ENCODE measurements at regions not wholly inside any gene's neighbourhood (a gene's known extent, or its start where the extent isn't known, plus 50 kb on each side); places are given as distances from the start of the nearest gene placed in this dataset.

GRCh38 chr2:146681991-146682390 lies 1162.8 kb upstream of the ACVR2A start:
- Histone ChIP-seq H3K9me3 (ENCODE audit: low read depth, low read length) (no peaks in the 10 kb centered on the region), H3K4me1 (ENCODE audit: insufficient read depth, low read length) (no peaks in the 10 kb centered on the region), H3K4me3 (ENCODE audit: low read length) (no peak overlapping the region), H3K27me3 (ENCODE audit: insufficient read depth, low read length) (no peaks in the 10 kb centered on the region)

DNA sequence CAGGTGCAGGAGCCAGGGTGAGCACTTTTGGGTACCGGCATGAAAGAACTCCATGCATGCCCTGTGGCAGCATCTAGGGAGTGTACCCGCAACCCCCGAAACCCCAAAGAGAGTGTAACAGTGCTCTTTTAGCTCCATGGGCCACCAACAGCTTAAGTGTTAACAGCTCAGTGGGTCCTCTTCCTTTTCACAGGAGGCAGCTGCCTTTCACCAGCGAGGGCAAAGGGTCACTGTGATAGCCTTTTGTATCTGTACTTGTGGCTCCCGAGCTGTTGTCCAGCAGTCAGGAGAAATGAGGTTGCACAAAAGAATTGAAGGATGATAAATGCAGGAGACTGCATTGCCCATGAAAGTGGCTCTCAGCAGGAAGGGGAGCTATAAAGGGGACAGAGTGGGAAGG lies 1166.3 kb upstream of the ACVR2A start:
- H3K4me3 ChIP-seq (ENCODE audit: low read length): no peak overlapping the region
- no peaks in the 10 kb centered on the region for H3K4me1 ChIP-seq (ENCODE audit: insufficient read depth, low read length)
- no peaks in the 10 kb centered on the region for H3K9me3 ChIP-seq (ENCODE audit: low read depth, low read length)
- H3K27me3 ChIP-seq (ENCODE audit: insufficient read depth, low read length): no peaks in the 10 kb centered on the region

- Histone ChIP-seq H3K4me1 (ENCODE audit: insufficient read depth, low read length) (no peaks in the 10 kb centered on the region), H3K4me3 (ENCODE audit: low read length) (no peak overlapping the region), H3K9me3 (ENCODE audit: low read depth, low read length) (no peaks in the 10 kb centered on the region), H3K27me3 (ENCODE audit: insufficient read depth, low read length) (no peaks in the 10 kb centered on the region)
These were observed 1167.5 kb upstream of the ACVR2A start for GRCh38 chr2:146677280-146677679.

DNA sequence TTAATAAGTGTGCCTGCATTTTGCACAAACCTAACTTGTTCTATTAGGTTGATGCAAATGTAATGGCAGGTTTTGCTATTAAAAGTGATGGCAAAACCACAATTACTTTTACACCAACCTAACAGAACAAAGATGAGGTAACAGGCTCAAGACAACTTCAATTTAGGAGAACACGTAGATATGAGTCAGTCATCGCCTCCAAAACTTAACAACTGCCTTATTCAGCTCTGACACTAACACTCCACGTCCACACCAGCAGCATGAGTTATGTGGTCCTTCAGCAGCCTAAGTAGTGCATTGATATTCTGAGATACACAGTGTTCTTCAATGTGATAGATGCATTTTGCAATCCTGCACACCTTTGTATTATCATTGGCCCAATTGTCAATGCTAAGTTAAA lies 1175.1 kb upstream of the ACVR2A start:
- no peaks in the 10 kb centered on the region for H3K9me3 ChIP-seq (ENCODE audit: low read depth, low read length)
- H3K4me1 ChIP-seq (ENCODE audit: insufficient read depth, low read length): no peaks in the 10 kb centered on the region
- no peak overlapping the region for H3K4me3 ChIP-seq (ENCODE audit: low read length)
- H3K27me3 ChIP-seq (ENCODE audit: insufficient read depth, low read length): no peaks in the 10 kb centered on the region

DNA sequence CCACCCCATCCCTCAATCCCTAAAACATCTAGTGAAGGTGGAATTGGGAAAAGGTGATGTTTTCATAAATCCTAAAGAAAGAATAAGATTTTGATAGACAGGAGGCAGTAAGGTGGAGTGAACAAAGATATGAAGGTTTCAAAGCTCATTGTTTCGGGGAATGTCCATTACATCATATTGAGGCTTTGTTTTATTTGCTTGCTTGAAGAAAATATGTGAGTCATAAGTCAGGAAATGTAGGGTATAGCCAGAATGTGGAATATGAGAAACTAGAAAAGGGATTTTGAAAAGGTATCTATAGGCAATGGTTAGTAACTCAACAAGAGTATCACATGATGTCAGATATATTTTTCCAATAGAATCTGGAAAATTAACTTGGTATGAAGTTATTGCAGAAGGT lies 1178.5 kb upstream of the ACVR2A start:
- Histone ChIP-seq H3K4me1 (ENCODE audit: insufficient read depth, low read length) (no peaks in the 10 kb centered on the region), H3K27me3 (ENCODE audit: insufficient read depth, low read length) (no peaks in the 10 kb centered on the region), H3K4me3 (ENCODE audit: low read length) (no peak overlapping the region), H3K9me3 (ENCODE audit: low read depth, low read length) (no peaks in the 10 kb centered on the region)

DNA sequence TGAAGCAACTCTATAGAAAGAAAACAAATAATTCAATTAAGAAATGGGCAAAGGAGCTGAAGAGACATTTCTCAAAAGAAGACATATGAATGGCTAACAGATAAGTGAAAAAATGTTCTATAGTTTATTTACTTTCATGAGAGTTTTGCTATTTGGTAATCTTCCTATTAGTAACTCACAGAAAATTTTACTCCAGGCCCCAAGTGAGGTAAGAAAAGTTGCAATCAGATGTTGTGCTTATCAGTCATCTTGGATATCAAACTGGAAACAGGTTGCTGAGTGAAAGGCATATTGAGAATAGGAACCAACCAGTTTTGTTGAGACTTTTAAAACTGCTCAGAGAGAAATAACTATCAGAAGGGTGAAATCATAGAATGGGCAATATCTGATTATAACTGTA lies 1179.0 kb upstream of the ACVR2A start:
- no peaks in the 10 kb centered on the region for H3K27me3 ChIP-seq (ENCODE audit: insufficient read depth, low read length)
- no peaks in the 10 kb centered on the region for H3K4me1 ChIP-seq (ENCODE audit: insufficient read depth, low read length)
- H3K4me3 ChIP-seq (ENCODE audit: low read length): no peak overlapping the region
- H3K9me3 ChIP-seq (ENCODE audit: low read depth, low read length): no peaks in the 10 kb centered on the region

GRCh38 chr2:146661473-146662096 lies 1183.2 kb upstream of the ACVR2A start:
- Histone ChIP-seq H3K27me3 (ENCODE audit: insufficient read depth, low read length) (no peaks in the 10 kb centered on the region), H3K4me3 (ENCODE audit: low read length) (no peak overlapping the region), H3K9me3 (ENCODE audit: low read depth, low read length) (no peaks in the 10 kb centered on the region), H3K4me1 (ENCODE audit: insufficient read depth, low read length) (no peaks in the 10 kb centered on the region)

GRCh38 chr2:146659976-146660375 lies 1184.9 kb upstream of the ACVR2A start:
- no peaks in the 10 kb centered on the region for H3K9me3 ChIP-seq (ENCODE audit: low read depth, low read length)
- H3K4me1 ChIP-seq (ENCODE audit: insufficient read depth, low read length): no peaks in the 10 kb centered on the region
- H3K27me3 ChIP-seq (ENCODE audit: insufficient read depth, low read length): no peaks in the 10 kb centered on the region
- no peak overlapping the region for H3K4me3 ChIP-seq (ENCODE audit: low read length)

- no peaks in the 10 kb centered on the region for H3K4me1 ChIP-seq (ENCODE audit: insufficient read depth, low read length)
- H3K9me3 ChIP-seq (ENCODE audit: low read depth, low read length): no peaks in the 10 kb centered on the region
- H3K27me3 ChIP-seq (ENCODE audit: insufficient read depth, low read length): no peaks in the 10 kb centered on the region
- H3K4me3 ChIP-seq (ENCODE audit: low read length): no peak overlapping the region
These were observed 1192.5 kb upstream of the ACVR2A start for GRCh38 chr2:146652311-146652710.

- Histone ChIP-seq H3K4me1 (ENCODE audit: insufficient read depth, low read length) (no peaks in the 10 kb centered on the region), H3K4me3 (ENCODE audit: low read length) (no peak overlapping the region), H3K27me3 (ENCODE audit: insufficient read depth, low read length) (no peaks in the 10 kb centered on the region), H3K9me3 (ENCODE audit: low read depth, low read length) (no peaks in the 10 kb centered on the region)
These were observed 1193.5 kb upstream of the ACVR2A start for GRCh38 chr2:146651361-146651760.

GRCh38 chr2:146642066-146642465 lies 1202.8 kb upstream of the ACVR2A start:
- no peaks in the 10 kb centered on the region for H3K9me3 ChIP-seq (ENCODE audit: low read depth, low read length)
- H3K4me3 ChIP-seq (ENCODE audit: low read length): no peak overlapping the region
- no peaks in the 10 kb centered on the region for H3K4me1 ChIP-seq (ENCODE audit: insufficient read depth, low read length)
- H3K27me3 ChIP-seq (ENCODE audit: insufficient read depth, low read length): no peaks in the 10 kb centered on the region

GRCh38 chr2:146634230-146635097 lies 1210.4 kb upstream of the ACVR2A start:
- no peaks in the 10 kb centered on the region for H3K9me3 ChIP-seq (ENCODE audit: low read depth, low read length)
- H3K27me3 ChIP-seq (ENCODE audit: insufficient read depth, low read length): no peaks in the 10 kb centered on the region
- H3K4me3 ChIP-seq (ENCODE audit: low read length): no peak overlapping the region
- no peaks in the 10 kb centered on the region for H3K4me1 ChIP-seq (ENCODE audit: insufficient read depth, low read length)

DNA sequence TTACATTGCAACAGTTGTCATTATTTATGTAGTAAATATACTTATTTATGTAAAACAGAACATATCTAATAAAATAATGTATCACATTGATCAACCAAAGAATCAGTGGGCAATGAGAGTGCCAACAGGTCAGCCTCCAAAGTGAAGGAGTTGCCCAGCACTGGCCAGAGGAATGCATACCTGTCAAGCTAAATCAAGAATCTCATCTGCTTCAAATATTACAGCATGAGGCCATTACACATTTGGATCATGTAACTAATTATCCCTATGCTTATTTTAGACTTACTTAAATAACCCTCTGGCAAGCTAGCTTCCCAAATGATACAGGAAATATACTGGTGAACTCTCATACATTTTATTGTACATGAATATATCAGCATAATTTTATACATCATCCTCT lies 1211.7 kb upstream of the ACVR2A start:
- no peaks in the 10 kb centered on the region for H3K27me3 ChIP-seq (ENCODE audit: insufficient read depth, low read length)
- H3K4me1 ChIP-seq (ENCODE audit: insufficient read depth, low read length): no peaks in the 10 kb centered on the region
- H3K4me3 ChIP-seq (ENCODE audit: low read length): no peak overlapping the region
- no peaks in the 10 kb centered on the region for H3K9me3 ChIP-seq (ENCODE audit: low read depth, low read length)

DNA sequence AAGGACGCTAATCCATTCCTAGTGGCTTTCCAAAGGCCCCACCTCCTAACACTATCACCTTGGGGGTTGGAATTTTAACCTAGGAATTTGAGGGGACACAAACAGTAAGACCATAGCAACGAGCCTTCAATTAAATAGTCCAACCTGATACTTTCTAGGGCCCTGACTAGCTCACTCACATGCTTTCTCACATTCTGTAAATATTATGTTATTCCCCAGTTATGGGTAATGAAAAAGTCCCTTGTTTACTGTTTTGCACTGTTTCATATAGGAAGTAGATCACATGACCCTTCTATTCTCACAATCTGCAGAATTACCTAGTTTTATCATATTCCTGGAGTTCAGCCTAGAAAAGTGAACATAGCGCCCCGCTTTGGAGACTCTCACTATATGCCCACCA lies 1212.1 kb upstream of the ACVR2A start:
- no peaks in the 10 kb centered on the region for H3K27me3 ChIP-seq (ENCODE audit: insufficient read depth, low read length)
- no peak overlapping the region for H3K4me3 ChIP-seq (ENCODE audit: low read length)
- no peaks in the 10 kb centered on the region for H3K9me3 ChIP-seq (ENCODE audit: low read depth, low read length)
- no peaks in the 10 kb centered on the region for H3K4me1 ChIP-seq (ENCODE audit: insufficient read depth, low read length)

- no peak overlapping the region for H3K4me3 ChIP-seq (ENCODE audit: low read length)
- no peaks in the 10 kb centered on the region for H3K4me1 ChIP-seq (ENCODE audit: insufficient read depth, low read length)
- no peaks in the 10 kb centered on the region for H3K9me3 ChIP-seq (ENCODE audit: low read depth, low read length)
- no peaks in the 10 kb centered on the region for H3K27me3 ChIP-seq (ENCODE audit: insufficient read depth, low read length)
These were observed 1220.2 kb upstream of the ACVR2A start for GRCh38 chr2:146624430-146625160.

Data from mononuclear cell (primary cell).